ENCODE measurements at regions not wholly inside any gene's neighbourhood (a gene's known extent, or its start where the extent isn't known, plus 50 kb on each side); places are given as distances from the start of the nearest gene placed in this dataset.
"Not testable (repeated sequence)": the region's sequence is repeated elsewhere in the genome, so short reads cannot be mapped to it uniquely, and the experiment has no call there.

DNA sequence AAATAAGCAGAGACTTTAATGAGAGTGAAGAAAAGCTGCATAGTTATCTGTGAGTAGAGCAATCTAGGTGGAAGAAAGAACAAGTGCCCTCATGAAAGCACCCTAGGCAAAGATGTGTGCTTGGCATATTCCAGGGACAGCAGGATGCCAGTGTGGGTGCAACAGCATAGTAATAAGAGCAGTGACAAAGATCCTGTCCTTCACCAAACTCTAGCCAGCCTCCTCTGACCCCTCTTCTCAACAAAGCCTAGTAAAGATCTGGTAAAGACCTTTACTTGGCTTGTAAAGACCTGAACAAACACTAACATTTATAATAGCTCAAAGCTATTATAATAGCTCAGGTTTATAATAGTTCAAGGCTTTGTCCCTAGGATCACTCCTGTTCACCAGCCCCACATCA is 735.4 kb downstream of the PCDH7 start:
- Mint-ChIP-seq H3K4me1 (no peaks in the 10 kb centered on the region), H3K4me3 (no peak overlapping the region), H3K27me3 (no peaks in the 10 kb centered on the region), H3K36me3 (ENCODE audit: insufficient read depth) (no peaks in the 10 kb centered on the region), H3K9me3 (peaks cover 10% of the 10 kb centered on the region), H3K27ac (ENCODE audit: low read depth) (no peak overlapping the region)
- ATAC-seq (replicated peaks; ENCODE audit: extremely low read depth, poor library complexity, severe bottlenecking), result no peak
- DNase-seq (ENCODE audit: low spot score in 2 of 2), result no peak

DNA sequence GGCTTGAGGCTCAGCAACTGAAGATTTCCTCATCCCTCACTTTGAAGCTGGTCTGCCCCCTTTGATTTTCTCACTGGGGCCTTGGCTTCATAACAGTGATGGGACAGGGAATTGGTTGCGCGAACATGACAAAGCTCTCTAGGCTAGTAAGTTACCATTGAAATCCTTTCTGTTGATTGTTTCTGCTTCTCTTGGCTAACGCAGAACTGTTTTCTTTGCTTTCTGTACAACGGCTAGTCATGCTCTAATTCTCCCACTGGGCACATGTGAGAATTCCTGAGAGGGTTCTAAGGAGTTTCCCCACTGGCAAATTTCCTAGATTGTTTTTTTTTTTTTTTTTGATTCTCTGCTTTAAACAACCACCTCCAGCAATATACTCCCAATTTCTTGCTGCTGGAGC is 738.6 kb downstream of the PCDH7 start:
- no peak overlapping the region for H3K4me3 Mint-ChIP-seq
- no peaks in the 10 kb centered on the region for H3K36me3 Mint-ChIP-seq (ENCODE audit: insufficient read depth)
- ATAC-seq (replicated peaks; ENCODE audit: extremely low read depth, poor library complexity, severe bottlenecking) (no peak), DNase-seq (ENCODE audit: low spot score in 2 of 2) (no peak)
- H3K27me3 Mint-ChIP-seq, result no peaks in the 10 kb centered on the region
- H3K27ac Mint-ChIP-seq (ENCODE audit: low read depth), result no peak overlapping the region
- peaks cover 10% of the 10 kb centered on the region for H3K9me3 Mint-ChIP-seq
- no peaks in the 10 kb centered on the region for H3K4me1 Mint-ChIP-seq

- H3K36me3 Mint-ChIP-seq (ENCODE audit: insufficient read depth), result no peaks in the 10 kb centered on the region
- ATAC-seq (replicated peaks; ENCODE audit: extremely low read depth, poor library complexity, severe bottlenecking), result no peak
- H3K4me3 Mint-ChIP-seq, result no peak overlapping the region
- no peaks in the 10 kb centered on the region for H3K27me3 Mint-ChIP-seq
- H3K4me1 Mint-ChIP-seq, result no peaks in the 10 kb centered on the region
- DNase-seq (ENCODE audit: low spot score in 2 of 2), result no peak
- no peak overlapping the region for H3K27ac Mint-ChIP-seq (ENCODE audit: low read depth)
- peaks cover 14% of the 10 kb centered on the region for H3K9me3 Mint-ChIP-seq
Observed at GRCh38 chr4:31461421-31461820, 741.3 kb downstream of the PCDH7 start.

- Mint-ChIP-seq H3K9me3 (peaks cover 10% of the 10 kb centered on the region), H3K4me3 (no peak overlapping the region), H3K36me3 (ENCODE audit: insufficient read depth) (no peaks in the 10 kb centered on the region), H3K27me3 (no peaks in the 10 kb centered on the region), H3K27ac (ENCODE audit: low read depth) (no peak overlapping the region), H3K4me1 (no peaks in the 10 kb centered on the region)
- DNase-seq (ENCODE audit: low spot score in 2 of 2) (no peak), ATAC-seq (replicated peaks; ENCODE audit: extremely low read depth, poor library complexity, severe bottlenecking) (no peak)
Observed at GRCh38 chr4:31467781-31468180, 747.6 kb downstream of the PCDH7 start.

- Mint-ChIP-seq H3K27me3 (no peaks in the 10 kb centered on the region), H3K36me3 (ENCODE audit: insufficient read depth) (no peaks in the 10 kb centered on the region), H3K4me3 (no peak overlapping the region), H3K9me3 (peaks cover 19% of the 10 kb centered on the region), H3K27ac (ENCODE audit: low read depth) (no peak overlapping the region), H3K4me1 (no peaks in the 10 kb centered on the region)
- DNase-seq (ENCODE audit: low spot score in 2 of 2) (no peak), ATAC-seq (replicated peaks; ENCODE audit: extremely low read depth, poor library complexity, severe bottlenecking) (no peak)
Observed at GRCh38 chr4:31474221-31474620, 754.1 kb downstream of the PCDH7 start.

GRCh38 chr4:31482691-31483090 is 762.5 kb downstream of the PCDH7 start:
- ATAC-seq (replicated peaks; ENCODE audit: extremely low read depth, poor library complexity, severe bottlenecking), result no peak
- H3K9me3 Mint-ChIP-seq, result peaks cover 2% of the 10 kb centered on the region
- no peak overlapping the region for H3K27ac Mint-ChIP-seq (ENCODE audit: low read depth)
- no peak for DNase-seq (ENCODE audit: low spot score in 2 of 2)
- no peaks in the 10 kb centered on the region for H3K4me1 Mint-ChIP-seq
- H3K27me3 Mint-ChIP-seq, result no peaks in the 10 kb centered on the region
- no peak overlapping the region for H3K4me3 Mint-ChIP-seq
- H3K36me3 Mint-ChIP-seq (ENCODE audit: insufficient read depth), result no peaks in the 10 kb centered on the region

GRCh38 chr4:31499216-31499615 is 779.0 kb downstream of the PCDH7 start:
- H3K27ac Mint-ChIP-seq (ENCODE audit: low read depth); H3K36me3 Mint-ChIP-seq (ENCODE audit: insufficient read depth): not testable (repeated sequence)

GRCh38 chr4:31516520-31516919 is 796.4 kb downstream of the PCDH7 start:
- no peak for ATAC-seq (replicated peaks; ENCODE audit: extremely low read depth, poor library complexity, severe bottlenecking)
- no peak for DNase-seq (ENCODE audit: low spot score in 2 of 2)
- Mint-ChIP-seq H3K4me3 (no peak overlapping the region), H3K9me3 (peaks cover 6% of the 10 kb centered on the region), H3K4me1 (no peaks in the 10 kb centered on the region), H3K27me3 (no peaks in the 10 kb centered on the region), H3K36me3 (ENCODE audit: insufficient read depth) (no peaks in the 10 kb centered on the region), H3K27ac (ENCODE audit: low read depth) (no peak overlapping the region)

More at GRCh38 chr4:31499216-31499615, 779.0 kb downstream of the PCDH7 start:
- peaks cover 22% of the 10 kb centered on the region for H3K9me3 Mint-ChIP-seq
- not testable (repeated sequence) for H3K4me1 Mint-ChIP-seq; ATAC-seq (replicated peaks; ENCODE audit: extremely low read depth, poor library complexity, severe bottlenecking); H3K4me3 Mint-ChIP-seq; DNase-seq (ENCODE audit: low spot score in 2 of 2); H3K27me3 Mint-ChIP-seq

- Mint-ChIP-seq H3K9me3 (peaks cover 13% of the 10 kb centered on the region), H3K4me1 (no peaks in the 10 kb centered on the region), H3K27me3 (no peaks in the 10 kb centered on the region), H3K4me3 (no peak overlapping the region), H3K36me3 (ENCODE audit: insufficient read depth) (no peaks in the 10 kb centered on the region), H3K27ac (ENCODE audit: low read depth) (no peak overlapping the region)
- ATAC-seq (replicated peaks; ENCODE audit: extremely low read depth, poor library complexity, severe bottlenecking) (no peak), DNase-seq (ENCODE audit: low spot score in 2 of 2) (no peak)
Observed at GRCh38 chr4:31518796-31519250, 798.7 kb downstream of the PCDH7 start.

DNA sequence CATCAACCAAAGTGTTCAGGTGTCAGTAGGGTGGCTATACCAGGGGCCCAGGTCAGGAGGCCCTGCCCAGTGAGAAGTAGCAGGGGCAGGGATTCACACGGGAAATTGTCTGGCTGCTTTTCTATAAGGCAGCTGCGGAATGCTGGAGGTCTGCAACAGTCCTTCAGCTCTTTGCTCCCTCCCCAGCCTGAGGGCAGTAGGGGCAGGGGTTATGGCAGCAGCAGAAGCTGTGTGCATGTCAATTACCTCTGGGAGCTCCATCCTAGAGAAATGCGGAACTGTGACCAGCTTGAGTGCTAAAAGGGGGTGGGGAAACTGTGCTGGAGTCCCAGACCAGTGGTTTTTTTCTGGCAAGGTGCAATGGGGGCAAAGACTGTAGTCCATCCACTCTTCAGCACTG is 810.4 kb downstream of the PCDH7 start:
- Mint-ChIP-seq H3K9me3 (peaks cover 34% of the 10 kb centered on the region), H3K27me3 (no peaks in the 10 kb centered on the region), H3K36me3 (ENCODE audit: insufficient read depth) (no peaks in the 10 kb centered on the region), H3K4me1 (no peaks in the 10 kb centered on the region), H3K4me3 (no peak overlapping the region), H3K27ac (ENCODE audit: low read depth) (no peak overlapping the region)
- no peak for ATAC-seq (replicated peaks; ENCODE audit: extremely low read depth, poor library complexity, severe bottlenecking)
- DNase-seq (ENCODE audit: low spot score in 2 of 2), result no peak

GRCh38 chr4:31538877-31539276 is 818.7 kb downstream of the PCDH7 start:
- H3K4me1 Mint-ChIP-seq, result no peaks in the 10 kb centered on the region
- no peak overlapping the region for H3K27ac Mint-ChIP-seq (ENCODE audit: low read depth)
- no peak overlapping the region for H3K4me3 Mint-ChIP-seq
- no peaks in the 10 kb centered on the region for H3K27me3 Mint-ChIP-seq
- H3K36me3 Mint-ChIP-seq (ENCODE audit: insufficient read depth), result no peaks in the 10 kb centered on the region
- DNase-seq (ENCODE audit: low spot score in 2 of 2) (no peak), ATAC-seq (replicated peaks; ENCODE audit: extremely low read depth, poor library complexity, severe bottlenecking) (no peak)
- peaks cover 14% of the 10 kb centered on the region for H3K9me3 Mint-ChIP-seq

DNA sequence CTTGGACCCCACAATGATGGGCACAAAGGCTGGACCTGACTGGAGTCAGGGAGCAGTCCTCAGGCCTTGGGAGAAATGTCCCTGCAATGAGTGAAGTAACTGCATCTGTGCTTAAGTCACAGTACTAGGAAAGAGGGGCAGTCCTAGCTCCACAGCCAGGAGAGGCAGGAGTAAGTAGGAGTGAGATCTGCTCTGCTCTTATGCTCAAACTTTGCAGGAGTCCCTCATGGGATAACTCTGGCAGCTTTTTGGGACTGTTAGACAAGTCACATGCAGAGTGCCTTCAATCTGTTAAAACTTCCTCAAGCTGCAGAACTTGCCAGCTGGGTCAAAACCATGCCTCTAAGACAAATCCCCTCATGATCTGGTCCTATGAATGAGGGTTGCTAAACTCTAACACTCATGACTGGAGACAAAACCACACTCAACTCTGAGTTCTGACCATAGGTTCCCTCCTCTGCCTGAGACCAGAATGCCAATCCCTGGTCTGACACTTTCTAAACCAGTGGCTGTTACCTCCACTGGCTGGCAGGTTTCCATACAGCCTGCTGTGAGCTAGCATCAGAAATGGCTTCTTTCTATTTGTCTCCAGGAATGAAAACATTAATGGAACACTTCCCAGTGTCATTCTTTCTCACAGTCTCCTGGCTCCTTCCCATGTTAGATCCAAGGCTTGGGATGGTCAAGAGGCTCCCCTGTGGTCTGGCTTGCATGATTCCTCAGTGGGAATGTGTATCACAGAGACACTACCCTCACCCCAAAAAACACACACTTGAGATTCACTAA is 819.3 kb downstream of the PCDH7 start:
- Mint-ChIP-seq H3K9me3 (peaks cover 13% of the 10 kb centered on the region), H3K27ac (ENCODE audit: low read depth) (no peak overlapping the region), H3K4me3 (no peak overlapping the region), H3K4me1 (no peaks in the 10 kb centered on the region), H3K36me3 (ENCODE audit: insufficient read depth) (no peaks in the 10 kb centered on the region), H3K27me3 (no peaks in the 10 kb centered on the region)
- ATAC-seq (replicated peaks; ENCODE audit: extremely low read depth, poor library complexity, severe bottlenecking) (no peak), DNase-seq (ENCODE audit: low spot score in 2 of 2) (no peak)

GRCh38 chr4:31545330-31545729 is 825.2 kb downstream of the PCDH7 start:
- Mint-ChIP-seq H3K36me3 (ENCODE audit: insufficient read depth) (no peaks in the 10 kb centered on the region), H3K4me1 (no peaks in the 10 kb centered on the region), H3K27ac (ENCODE audit: low read depth) (no peak overlapping the region), H3K4me3 (no peak overlapping the region), H3K9me3 (no peaks in the 10 kb centered on the region), H3K27me3 (no peaks in the 10 kb centered on the region)
- ATAC-seq (replicated peaks; ENCODE audit: extremely low read depth, poor library complexity, severe bottlenecking) (no peak), DNase-seq (ENCODE audit: low spot score in 2 of 2) (no peak)
